ENCODE measurements at regions not wholly inside any gene's neighbourhood (a gene's known extent, or its start where the extent isn't known, plus 50 kb on each side); places are given as distances from the start of the nearest gene placed in this dataset.

DNA sequence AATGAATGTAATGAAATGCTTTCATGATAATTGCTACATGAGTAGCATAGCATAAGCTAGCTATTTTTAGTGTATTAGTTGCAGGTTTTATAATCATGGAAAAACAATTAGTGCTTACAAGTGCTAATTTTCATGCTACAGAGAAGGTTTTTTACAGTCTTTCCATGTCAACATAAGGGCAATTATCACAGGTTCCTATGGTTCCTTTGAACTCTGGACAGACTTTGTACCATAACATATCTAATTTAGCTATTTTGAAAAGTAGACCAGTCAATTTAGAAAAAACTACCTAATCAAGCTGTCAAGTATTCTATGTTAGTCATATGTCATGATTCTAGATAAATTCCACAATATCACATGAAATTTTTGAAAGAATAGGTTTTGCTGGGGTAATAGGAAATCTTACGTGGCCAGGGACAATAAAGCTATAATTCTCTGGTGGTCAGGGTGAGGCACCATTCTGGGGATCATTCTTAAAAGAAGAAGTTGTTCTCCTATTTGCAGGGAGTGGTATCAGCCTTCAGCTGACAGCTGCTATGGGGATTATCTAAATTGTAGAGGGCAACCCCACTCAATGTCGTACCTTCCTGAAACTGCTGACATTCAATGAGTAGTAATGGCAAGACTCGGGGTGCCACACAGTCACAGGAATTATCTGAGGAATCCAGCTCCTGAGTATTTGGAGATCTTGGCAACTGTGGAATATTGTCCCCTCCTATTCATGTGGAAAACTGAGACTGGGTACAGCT is 724.0 kb upstream of the LINC00305 start:
- DNase-seq (ENCODE audit: low read depth in 2 of 2): no peak

DNA sequence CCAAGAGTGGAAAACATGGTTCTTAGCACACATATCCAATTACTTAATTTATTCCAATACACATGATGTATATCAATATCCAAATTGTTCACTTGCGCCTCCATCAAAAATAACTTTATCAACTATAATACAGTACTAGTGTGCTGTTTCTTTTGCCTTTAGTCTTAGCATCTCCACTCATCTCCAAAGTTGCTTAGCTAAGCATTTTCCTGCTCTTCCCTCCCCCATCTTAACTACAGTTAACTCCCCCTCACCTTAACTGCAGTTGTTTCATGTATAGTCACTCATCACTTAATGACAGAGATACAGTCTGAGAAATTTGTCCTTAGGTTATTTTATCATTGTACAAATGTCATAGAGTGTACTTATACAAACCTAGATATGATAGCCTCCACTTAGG is 705.2 kb upstream of the LINC00305 start:
- no peak for DNase-seq (ENCODE audit: low read depth in 2 of 2)

DNA sequence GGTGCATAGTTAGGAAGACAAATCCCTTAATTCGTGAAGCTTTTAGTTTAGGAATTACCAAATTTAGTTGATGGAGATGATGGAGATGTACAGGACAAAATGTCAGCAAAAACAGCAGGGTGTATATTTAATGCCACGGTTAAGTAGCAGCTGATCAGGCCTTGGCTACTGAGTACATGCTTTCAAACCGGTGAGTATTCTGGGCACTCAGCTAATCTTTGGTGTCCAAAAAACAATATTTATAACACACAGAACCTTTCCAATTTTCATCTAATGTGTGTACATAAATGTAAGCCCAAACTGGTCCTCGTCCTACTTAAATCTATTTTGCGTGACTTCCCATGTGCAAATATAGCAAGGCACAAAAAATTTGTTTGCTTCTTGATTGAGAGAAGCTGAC is 703.4 kb upstream of the LINC00305 start:
- DNase-seq (ENCODE audit: low read depth in 2 of 2): no peak

DNA sequence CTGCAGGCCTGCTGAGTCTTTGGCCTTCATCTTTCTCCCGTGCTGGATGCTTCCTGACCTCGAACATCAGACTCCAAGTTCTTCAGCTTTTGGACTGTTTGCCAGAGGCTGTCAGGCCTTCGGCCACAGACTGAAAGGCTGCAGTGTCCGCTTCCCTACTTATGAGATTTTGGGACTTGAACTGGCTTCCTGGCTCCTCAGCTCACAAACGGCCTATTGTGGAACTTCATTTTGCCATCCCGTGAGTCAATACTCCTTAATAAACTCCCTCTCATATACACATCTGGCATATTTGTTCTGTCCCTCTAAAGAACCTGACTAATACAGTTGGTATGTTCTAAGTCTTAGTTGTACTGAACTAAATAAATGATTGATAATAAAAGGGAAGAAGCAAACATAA is 702.8 kb upstream of the LINC00305 start:
- no peak for DNase-seq (ENCODE audit: low read depth in 2 of 2)

DNA sequence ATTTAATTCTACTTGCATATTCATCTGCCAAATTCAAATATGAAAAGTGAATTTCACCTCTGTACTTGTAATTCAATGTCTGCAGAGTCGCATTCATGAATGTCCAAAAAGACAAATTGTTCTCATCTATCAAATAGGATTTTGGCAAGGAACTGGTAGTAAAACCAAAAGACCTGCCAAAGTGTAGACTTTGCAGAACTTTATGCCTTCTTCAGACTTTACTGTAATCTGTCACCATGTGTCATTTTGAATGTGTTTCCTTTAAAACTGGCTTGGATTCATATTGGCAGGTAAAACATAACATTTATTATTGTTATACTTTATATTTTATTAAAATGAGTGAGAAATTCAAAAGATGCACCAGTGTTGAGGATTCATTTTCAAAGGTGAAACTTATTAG is 701.9 kb upstream of the LINC00305 start:
- no peak for DNase-seq (ENCODE audit: low read depth in 2 of 2)

DNA sequence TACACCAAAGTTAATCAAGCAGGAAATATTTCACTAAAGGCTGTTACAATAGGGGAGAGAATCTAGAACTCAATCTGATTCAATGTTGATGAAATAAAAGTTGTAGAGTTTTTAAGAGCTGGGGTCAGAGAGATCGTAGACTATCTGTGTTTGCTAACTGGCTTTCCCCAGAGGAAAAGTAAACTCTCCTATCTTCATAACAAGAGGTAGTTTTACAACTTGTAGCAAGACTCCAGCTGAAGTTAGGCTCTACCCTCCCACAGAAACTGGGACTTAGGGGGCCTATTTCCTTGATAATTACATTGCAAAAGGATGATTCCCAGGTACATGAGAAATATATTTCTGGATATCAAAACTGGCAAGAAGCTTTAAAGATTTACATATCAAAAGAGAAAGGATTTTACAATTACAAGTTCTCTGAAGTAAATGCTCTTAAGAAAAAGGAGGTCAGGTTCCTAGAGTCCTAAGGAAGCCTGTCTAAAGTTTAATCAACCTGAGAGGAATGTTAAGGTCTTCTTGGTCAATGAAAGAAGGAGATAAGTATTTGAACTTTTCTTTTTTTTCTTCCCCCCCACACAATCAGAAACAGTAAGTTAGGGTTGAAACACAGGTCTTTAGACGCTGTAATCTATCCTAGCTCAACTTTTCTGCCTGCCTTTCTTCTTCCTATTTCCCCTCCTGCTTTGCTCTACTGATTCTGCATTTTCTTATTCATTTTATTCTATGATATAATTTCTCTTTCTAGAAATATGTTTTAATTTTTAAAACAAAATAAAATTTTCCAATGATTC is 692.2 kb upstream of the LINC00305 start:
- no peak for DNase-seq (ENCODE audit: low read depth in 2 of 2)

DNA sequence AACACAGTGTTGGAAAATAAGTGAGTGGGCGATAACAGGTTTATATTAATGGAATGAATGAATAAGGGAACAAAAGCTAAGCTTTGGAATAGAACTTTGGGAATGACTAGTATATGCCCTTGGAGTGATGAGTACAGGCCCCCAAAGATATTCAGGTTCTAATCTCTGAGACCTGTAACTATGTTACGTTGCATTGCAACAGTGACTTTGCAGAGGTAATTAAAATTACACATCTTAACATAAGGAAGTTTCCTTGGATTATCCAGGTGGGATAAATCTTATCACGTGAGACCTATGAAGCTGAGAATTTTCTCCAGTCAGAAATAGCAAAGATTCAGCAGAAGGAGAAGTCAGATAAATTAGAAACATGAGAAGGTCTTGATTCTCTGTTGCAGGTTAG is 661.5 kb upstream of the LINC00305 start:
- no peak for DNase-seq (ENCODE audit: low read depth in 2 of 2)

DNA sequence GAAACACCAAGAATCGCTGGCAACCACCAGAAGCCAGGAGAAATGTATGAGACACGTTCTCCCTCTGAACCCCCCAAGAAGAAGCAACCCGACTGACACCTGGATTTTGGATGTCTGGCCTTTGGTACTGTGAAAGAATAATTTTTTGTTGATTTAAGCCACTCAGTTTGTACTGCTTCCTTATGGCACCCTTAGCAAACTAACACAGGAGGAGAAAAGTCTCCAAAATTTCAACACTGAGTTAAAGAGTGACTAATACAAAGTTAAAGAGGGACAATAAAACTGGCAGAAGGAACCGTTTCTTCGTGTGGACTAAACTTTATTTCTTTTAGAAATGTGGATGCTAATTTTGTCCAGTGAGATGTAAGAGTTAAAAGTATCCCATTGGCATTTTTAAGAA is 660.9 kb upstream of the LINC00305 start:
- no peak for DNase-seq (ENCODE audit: low read depth in 2 of 2)

DNA sequence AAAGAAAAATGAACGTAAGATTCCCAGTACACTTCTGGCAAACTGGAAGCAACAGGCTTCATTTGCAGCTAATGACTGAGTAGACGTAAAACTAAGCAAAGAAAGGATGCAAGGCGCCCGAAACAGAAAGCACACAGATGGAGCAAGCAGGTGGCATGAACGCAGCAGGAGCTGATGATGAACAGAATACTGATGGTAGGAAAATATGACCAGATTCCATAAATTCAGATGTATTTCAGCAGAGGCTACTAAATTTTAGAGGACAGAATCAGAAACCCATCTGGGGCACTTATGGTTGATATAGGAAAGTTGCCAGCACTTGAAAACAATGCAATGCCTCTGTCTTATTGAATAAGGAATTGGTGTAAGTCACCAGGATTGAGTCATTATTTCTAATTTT is 658.7 kb upstream of the LINC00305 start:
- DNase-seq (ENCODE audit: low read depth in 2 of 2): no peak

DNA sequence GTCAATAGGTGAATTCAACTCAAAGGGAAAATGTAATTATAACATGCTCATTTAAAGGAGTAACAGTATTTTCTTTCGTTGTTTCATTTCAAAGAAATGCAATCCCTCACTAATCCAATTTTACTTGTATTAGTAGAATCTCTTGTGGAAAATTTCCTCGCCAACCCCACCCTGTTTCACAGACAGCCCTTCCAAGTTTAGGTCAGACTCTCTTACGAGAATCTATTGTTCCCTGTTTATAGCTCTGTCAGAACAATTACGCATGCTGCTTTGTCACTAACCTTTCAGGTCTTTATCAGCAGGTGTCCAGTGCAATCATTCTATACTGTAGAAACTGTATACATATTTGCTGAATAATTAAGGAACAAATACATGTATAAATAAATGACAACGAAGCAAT is 657.8 kb upstream of the LINC00305 start:
- DNase-seq (ENCODE audit: low read depth in 2 of 2): no peak

DNA sequence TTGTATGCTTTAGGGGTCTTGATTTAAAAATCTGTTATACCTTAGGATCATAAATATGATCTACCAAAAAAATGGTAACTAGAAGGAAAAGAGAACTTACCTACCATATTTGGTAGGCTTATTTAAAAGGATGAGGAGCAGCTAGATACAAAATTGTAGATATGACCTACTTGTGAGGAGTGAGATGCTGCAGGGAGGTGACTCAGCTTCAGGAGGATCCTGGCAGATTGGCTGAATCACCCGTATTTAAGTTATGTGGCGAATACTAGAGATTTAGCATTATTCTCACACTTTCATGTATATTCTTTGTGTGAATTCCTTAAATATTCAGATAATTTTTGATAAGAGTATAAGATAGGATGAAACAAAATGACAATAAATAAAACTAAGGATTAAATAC is 657.3 kb upstream of the LINC00305 start:
- DNase-seq (ENCODE audit: low read depth in 2 of 2): no peak

DNA sequence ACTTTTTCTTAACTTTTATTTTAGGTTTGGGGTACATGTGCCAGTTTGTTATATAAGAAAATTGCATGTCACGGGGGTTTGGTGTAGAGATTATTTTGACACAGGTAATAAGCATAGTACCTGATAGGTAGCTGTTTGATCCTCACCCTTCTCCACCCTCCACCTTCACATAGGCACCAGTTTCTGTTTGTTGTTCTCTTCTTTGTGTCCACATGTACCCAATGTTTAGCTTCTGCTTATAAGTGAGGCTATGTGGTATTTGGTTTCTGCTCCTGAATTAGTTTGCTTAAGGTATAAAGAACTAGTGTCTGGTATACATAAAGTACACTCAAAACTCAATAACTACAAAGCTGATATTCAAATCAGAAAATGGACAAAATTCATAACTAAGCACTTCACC is 654.6 kb upstream of the LINC00305 start:
- DNase-seq (ENCODE audit: low read depth in 2 of 2): no peak

DNA sequence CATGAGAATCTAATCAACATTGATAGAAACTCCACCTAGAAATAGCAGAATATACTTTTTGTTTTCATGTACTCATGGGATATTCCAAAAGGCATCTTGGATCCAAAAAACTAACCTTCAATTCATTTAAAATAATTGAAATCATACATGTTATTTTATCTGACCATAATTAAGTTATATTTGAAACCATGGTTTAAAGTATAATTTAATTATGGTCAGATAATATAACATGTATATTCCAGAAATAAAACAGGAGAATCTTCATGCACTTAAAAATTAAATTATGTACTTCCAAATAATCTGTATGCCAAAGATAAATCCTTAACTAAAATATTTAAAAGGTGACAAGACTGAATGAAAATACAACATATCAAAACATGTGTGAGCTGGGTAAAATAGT is 651.3 kb upstream of the LINC00305 start:
- DNase-seq (ENCODE audit: low read depth in 2 of 2): no peak

DNA sequence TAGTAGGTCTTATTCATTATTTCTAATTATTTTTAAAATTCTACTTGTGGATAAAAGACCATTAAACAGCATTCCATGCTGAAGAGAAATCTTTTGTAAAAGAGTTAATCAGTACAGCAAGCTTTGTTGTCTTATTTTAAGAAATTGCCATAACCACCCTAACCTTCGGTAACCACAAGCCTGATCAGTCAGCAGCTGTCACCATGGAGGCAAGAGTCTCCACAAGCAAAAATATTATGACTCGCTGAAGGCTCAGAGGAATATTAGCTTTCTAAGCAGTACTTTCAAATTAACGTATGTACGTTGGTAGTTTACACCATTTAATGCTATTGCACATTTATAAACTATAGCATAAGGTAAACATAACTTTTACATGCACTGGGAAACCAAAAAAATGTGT is 650.5 kb upstream of the LINC00305 start:
- DNase-seq (ENCODE audit: low read depth in 2 of 2): no peak

DNA sequence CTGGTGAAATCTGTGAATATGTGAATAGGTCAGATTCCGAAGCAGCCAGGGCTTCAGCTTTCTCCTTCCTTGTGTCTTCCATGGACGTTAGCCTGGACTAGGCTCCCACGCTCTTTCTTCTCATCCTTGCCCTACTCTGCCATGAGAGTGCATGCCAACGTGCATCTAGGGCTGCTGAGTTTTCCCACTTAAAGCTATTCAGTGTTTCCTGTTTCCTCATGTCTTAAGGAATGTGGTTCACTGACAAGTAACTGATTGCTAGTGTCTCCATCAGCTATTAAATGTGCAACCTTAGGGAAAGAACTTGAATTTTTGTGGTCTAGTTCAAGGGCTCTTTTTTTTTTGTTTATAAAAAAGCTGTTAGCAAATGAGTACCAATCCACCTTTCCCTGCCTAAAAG is 642.3 kb upstream of the LINC00305 start:
- DNase-seq (ENCODE audit: low read depth in 2 of 2): no peak

DNA sequence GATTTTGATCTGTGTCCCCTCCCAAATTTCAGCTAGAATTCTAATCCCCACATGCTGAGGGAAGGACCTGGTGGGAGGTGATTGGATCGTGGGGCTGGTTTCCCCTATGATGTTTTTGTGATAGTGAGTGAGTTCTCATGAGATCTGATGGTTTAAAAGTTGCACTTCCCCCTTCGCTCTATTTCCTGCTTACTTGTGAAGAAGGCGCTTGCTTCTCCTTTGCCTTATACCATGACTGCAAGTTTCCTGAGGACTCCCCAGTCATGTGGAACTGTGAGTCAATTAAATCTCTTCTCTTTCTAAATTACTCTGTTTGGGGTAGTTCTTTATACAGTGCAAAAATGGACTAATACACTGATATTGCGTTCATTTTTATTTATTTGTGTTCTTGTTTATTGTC is 636.8 kb upstream of the LINC00305 start:
- no peak for DNase-seq (ENCODE audit: low read depth in 2 of 2)

DNA sequence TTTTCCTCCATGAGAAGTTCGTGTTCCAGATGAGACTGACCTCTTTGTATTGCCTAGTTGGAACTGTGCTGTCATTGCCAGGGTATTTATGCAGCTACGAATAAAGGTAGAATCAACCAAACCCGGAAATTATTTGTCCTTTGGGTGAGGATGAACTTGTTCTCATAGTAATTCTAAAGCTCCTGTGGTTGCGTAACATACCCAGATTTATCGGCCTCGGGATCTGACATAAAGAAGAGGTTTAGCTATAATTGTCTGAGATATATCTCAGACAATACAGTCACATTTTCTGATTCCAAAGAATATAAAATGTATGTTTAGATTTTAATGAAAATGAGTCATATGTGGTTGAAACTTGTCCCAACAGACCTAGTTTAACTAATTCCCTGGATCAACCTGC is 628.7 kb upstream of the LINC00305 start:
- no peak for DNase-seq (ENCODE audit: low read depth in 2 of 2)

DNA sequence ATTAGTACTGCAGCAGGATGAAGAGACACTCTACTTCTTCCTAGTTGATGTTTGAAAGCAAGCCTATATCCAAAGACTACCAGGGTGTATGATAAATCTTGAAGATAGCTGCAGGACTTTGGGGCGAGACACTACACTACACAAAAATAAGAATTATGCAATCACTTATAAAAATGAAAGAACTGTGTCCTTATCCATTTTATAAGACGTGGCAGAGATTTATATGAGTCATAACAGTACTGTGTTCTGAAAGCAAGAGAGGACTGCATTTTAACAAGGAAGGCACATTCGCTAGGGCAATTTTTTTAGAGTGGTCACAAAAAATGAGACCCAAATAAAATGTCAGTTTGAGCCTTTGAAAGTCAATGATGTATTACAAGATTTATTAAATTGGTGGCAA is 617.0 kb upstream of the LINC00305 start:
- no peak for DNase-seq (ENCODE audit: low read depth in 2 of 2)

DNA sequence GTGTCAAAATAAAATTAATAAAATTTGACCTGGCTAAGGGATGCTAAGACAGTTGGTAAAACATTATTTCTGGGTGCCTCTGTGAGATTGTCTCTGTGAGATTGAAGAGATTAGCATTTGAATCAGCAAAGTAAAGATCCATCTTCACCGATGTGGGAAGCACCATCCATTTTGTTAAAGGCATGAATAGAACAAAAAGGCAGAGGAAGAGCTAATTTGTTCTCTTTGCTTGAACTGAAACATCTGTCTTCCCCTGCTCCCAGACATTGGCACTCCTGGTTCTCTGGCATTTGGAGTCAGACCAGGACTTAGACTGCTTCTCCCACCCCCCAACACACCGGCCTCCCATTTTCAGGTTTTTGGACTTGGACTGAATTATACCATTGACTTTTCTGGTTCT is 603.8 kb upstream of the LINC00305 start:
- no peak for DNase-seq (ENCODE audit: low read depth in 2 of 2)

DNA sequence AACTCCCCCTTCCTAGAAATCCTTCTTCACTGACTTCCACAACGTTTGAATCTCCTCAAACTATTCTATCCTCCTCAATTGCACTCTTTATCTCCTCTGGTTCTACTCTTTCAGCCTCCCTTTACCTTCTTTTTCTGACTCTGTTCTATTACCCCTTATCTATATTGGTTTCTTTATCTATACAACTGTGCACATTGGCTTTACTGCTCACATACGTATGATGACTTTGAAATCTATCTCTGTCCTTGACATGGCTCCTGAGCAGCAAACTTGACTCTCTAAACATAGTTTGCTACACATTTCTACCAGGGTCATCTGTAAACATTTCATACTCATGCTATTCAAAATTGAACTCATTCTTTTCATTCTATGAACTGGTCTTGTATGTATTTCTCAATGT is 601.0 kb upstream of the LINC00305 start:
- no peak for DNase-seq (ENCODE audit: low read depth in 2 of 2)

DNA sequence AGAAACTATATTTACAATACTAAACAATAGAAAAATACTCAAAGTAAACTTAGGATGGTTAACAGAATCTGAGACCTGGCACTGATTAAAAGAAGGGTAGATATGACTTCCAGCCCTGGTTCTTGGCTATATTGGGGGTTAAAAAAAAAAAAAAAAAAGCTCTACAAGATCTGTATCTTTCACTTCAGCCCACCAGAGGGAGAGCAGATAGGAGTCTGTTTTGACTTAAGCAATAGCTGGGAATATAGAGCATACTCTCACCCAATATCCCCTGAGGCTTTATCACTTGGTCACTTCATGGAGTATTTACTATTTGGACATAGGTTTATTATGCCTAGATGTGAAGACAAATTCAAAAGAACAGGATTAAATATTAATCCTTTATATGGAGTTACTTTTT is 598.9 kb upstream of the LINC00305 start:
- no peak for DNase-seq (ENCODE audit: low read depth in 2 of 2)

DNA sequence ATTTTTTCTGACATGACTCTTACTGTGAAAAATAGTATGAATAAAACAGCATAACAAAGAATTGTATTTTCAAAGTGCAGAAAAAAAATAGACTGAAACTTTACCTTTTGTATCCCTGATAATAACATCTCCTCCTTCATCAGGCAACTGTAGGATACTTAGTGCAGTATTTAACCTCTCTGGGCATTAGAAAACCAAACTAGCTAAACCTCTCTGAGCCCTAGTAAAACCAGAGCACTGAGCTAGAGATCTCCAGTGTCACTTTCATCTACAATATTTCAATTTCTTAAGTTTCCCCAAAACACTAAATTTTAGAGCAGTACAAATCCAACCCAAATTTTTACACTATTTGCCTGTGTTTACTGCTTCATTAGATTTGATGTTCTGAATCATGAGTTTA is 594.0 kb upstream of the LINC00305 start:
- DNase-seq (ENCODE audit: low read depth in 2 of 2): no peak

DNA sequence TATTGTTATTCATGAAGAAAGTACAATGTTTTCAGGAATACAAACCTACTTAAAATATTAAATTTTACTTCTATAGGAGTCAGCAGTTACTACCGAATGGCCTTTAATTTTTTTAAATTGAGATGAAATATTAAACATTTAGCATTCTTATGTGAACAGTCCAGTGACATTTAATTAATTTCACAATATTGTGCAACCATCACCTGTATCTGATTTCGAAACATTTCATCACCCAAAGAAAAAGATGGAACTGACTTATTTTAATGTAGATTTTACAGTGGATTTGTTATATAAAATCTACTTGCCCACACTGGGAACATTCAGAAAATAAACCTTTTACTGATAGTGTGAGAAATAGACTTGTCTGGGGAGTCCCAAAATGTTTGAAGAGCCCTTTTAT is 585.2 kb upstream of the LINC00305 start:
- DNase-seq (ENCODE audit: low read depth in 2 of 2): no peak
